Thyroid gland (tissue), 4 donors: ENCODE measurements at regions not wholly inside any gene's neighbourhood (a gene's known extent, or its start where the extent isn't known, plus 50 kb on each side); places are given as distances from the start of the nearest gene placed in this dataset.
A peak's percentile ranks its signal among the peaks of the same experiment; 100 is the strongest.

Source experiments
- DNase-seq, 2 donors: peaks; one replicate each; pipeline ENCODE4 v3.0.0-alpha.2; 2019
- H3K27ac ChIP-seq, 3 donors: fragments of 200-600 bp; sonication (generic); 1 replicate in 2 of 3; 2 replicates in 1 of 3; pipeline ENCODE4 v1.5.1; 2016 to 2019; ENCODE audit warnings: mild to moderate bottlenecking in 1 of 3, moderate library complexity in 1 of 3
- H3K27me3 ChIP-seq: fragments of 200-600 bp; sonication (generic); one replicate; pipeline ENCODE4 v1.5.1; 2019
- H3K36me3 ChIP-seq, 2 donors: fragments of 200-600 bp; sonication (generic); one replicate each; pipeline ENCODE4 v1.5.1; 2016 to 2019
- H3K4me1 ChIP-seq, 2 donors: fragments of 200-600 bp; sonication (generic); one replicate each; pipeline ENCODE4 v1.5.1; 2017 to 2019
- H3K4me3 ChIP-seq, 3 donors: fragments of 200-600 bp; sonication (generic); replicated peaks in 1 of 3; 1 replicate in 2 of 3; 2 replicates in 1 of 3; pipeline ENCODE4 v1.5.1; 2016; ENCODE audit warnings: mild to moderate bottlenecking in 1 of 3
- H3K9me3 ChIP-seq: fragments of 200-600 bp; sonication (generic); one replicate; pipeline ENCODE4 v1.5.1; 2017
- CTCF ChIP-seq, 6 experiments: fragments of 200-600 bp in 3 of 6; fragments of 450-650 bp in 3 of 6; sonication (generic) in 3 of 6; IDR thresholded peaks; one replicate each; pipeline ENCODE4 v1.5.1; 2016 to 2019; ENCODE audit warnings: antibody characterized with exemption in 6 of 6, mild to moderate bottlenecking in 2 of 6, inconsistent platforms in 1 of 6, moderate library complexity in 1 of 6
- POLR2A ChIP-seq, 2 donors: fragments of 450-650 bp; IDR thresholded peaks; one replicate each; pipeline ENCODE4 v1.6.1; 2017; ENCODE audit warnings: antibody characterized with exemption in 2 of 2, mild to moderate bottlenecking in 2 of 2, moderate library complexity in 1 of 2
- WGBS, 2 donors: methylation state at CpG; one replicate each; pipeline ENCODE4 v1.1.5; 2017; 5-methylcytosine and 5-hydroxymethylcytosine counted together
- intact Hi-C: fragments of 100-400 bp; cut with DNase I; formaldehyde crosslinking; loops from one replicate; pipeline ENCODE4 v1.15.1; 2023

- Histone ChIP-seq H3K4me3 (no peak overlapping the region), H3K36me3 (no peaks in the 10 kb centered on the region), H3K27ac (no peak overlapping the region), H3K4me1 (no peaks in the 10 kb centered on the region), H3K27me3 (no peaks in the 10 kb centered on the region), H3K9me3 (no peaks in the 10 kb centered on the region)
- intact Hi-C loops: no loop called here
- TF ChIP-seq CTCF (IDR thresholded peaks at IDR 0.05) (no peak), POLR2A (IDR thresholded peaks at IDR 0.05) (no peak)
- 63 to 65% methylated on average over 7 of the region's 7 CpGs for WGBS, 2 donors
- DNase-seq: peak; percentile 37 to 48
Measured at GRCh38 chr1:80054129-80054528, 1047.6 kb upstream of the ADGRL4 start.

- Histone ChIP-seq H3K27me3 (no peaks in the 10 kb centered on the region), H3K4me3 (no peak overlapping the region), H3K9me3 (no peaks in the 10 kb centered on the region), H3K27ac (no peak overlapping the region), H3K4me1 (no peaks in the 10 kb centered on the region), H3K36me3 (no peaks in the 10 kb centered on the region)
- TF ChIP-seq POLR2A (IDR thresholded peaks at IDR 0.05) (no peak), CTCF (IDR thresholded peaks at IDR 0.05) (no peak)
- 77% methylated on average over 6 of the region's 14 CpGs; no CpG with 5 or more reads in 1 of the 2 donors for WGBS, 2 donors
- intact Hi-C loops: no loop called here
- no peak for DNase-seq
Measured at GRCh38 chr1:80053613-80054012, 1047.1 kb upstream of the ADGRL4 start.

- no peaks in the 10 kb centered on the region for H3K27me3 ChIP-seq
- no peak overlapping the region for H3K27ac ChIP-seq
- H3K4me3 ChIP-seq: no peak overlapping the region
- DNase-seq: no peak
- no peaks in the 10 kb centered on the region for H3K36me3 ChIP-seq
- 95 to 96% methylated on average over 14 of the region's 14 CpGs for WGBS, 2 donors
- no peak for TF ChIP-seq CTCF (IDR thresholded peaks at IDR 0.05)
- no peak for TF ChIP-seq POLR2A (IDR thresholded peaks at IDR 0.05)
- intact Hi-C loops: no loop called here
- H3K9me3 ChIP-seq: no peaks in the 10 kb centered on the region
- no peaks in the 10 kb centered on the region for H3K4me1 ChIP-seq
Measured at GRCh38 chr1:80050523-80050922, 1044.0 kb upstream of the ADGRL4 start.

- Histone ChIP-seq H3K27me3 (no peaks in the 10 kb centered on the region), H3K36me3 (no peaks in the 10 kb centered on the region), H3K4me1 (no peaks in the 10 kb centered on the region), H3K9me3 (no peaks in the 10 kb centered on the region), H3K4me3 (no peak overlapping the region), H3K27ac (no peak overlapping the region)
- TF ChIP-seq POLR2A (IDR thresholded peaks at IDR 0.05) (no peak), CTCF (IDR thresholded peaks at IDR 0.05) (no peak)
- intact Hi-C loops: no loop called here
- DNase-seq: no peak
- WGBS, 2 donors: 96 to 98% methylated on average over 15 of the region's 15 CpGs
Measured at GRCh38 chr1:80050085-80050484, 1043.6 kb upstream of the ADGRL4 start.

- DNase-seq: no peak
- H3K4me1 ChIP-seq: no peaks in the 10 kb centered on the region
- H3K4me3 ChIP-seq: no peak overlapping the region
- intact Hi-C loops: no loop called here
- no peaks in the 10 kb centered on the region for H3K36me3 ChIP-seq
- TF ChIP-seq POLR2A (IDR thresholded peaks at IDR 0.05): no peak
- TF ChIP-seq CTCF (IDR thresholded peaks at IDR 0.05): no peak
- no peak overlapping the region for H3K27ac ChIP-seq
- no peaks in the 10 kb centered on the region for H3K9me3 ChIP-seq
- no peaks in the 10 kb centered on the region for H3K27me3 ChIP-seq
Measured at GRCh38 chr1:80048716-80049115, 1042.2 kb upstream of the ADGRL4 start.
